Gastroesophageal sphincter (tissue), 4 donors: ENCODE measurements at regions not wholly inside any gene's neighbourhood (a gene's known extent, or its start where the extent isn't known, plus 50 kb on each side); places are given as distances from the start of the nearest gene placed in this dataset.
"Not testable (repeated sequence)": the region's sequence is repeated elsewhere in the genome, so short reads cannot be mapped to it uniquely, and the experiment has no call there.

Experiments used
- ATAC-seq: fragments of 150-250 bp; one replicate; pipeline ENCODE4 v1.9.1; 2016; ENCODE audit warnings: mild to moderate bottlenecking, moderate library complexity
- H3K27ac ChIP-seq, 4 donors: fragments of 200-600 bp; sonication (generic) in 3 of 4; 1 replicate in 3 of 4; 2 replicates in 1 of 4; pipeline ENCODE4 v1.5.1; 2016 to 2019
- H3K27me3 ChIP-seq: fragments of 200-600 bp; sonication (generic); one replicate; pipeline ENCODE4 v1.5.1; 2019
- H3K36me3 ChIP-seq, 2 donors: fragments of 200-600 bp; sonication (generic); one replicate each; pipeline ENCODE4 v1.5.1; 2019; ENCODE audit warnings: control low read depth in 1 of 2
- H3K4me1 ChIP-seq, 3 donors: fragments of 200-600 bp; sonication (generic); 1 replicate in 2 of 3; 2 replicates in 1 of 3; pipeline ENCODE4 v1.5.1; 2016 to 2019; ENCODE audit warnings: control low read depth in 2 of 3
- H3K4me3 ChIP-seq, 2 donors: fragments of 200-600 bp; sonication (generic); one replicate each; pipeline ENCODE4 v1.5.1; 2019; ENCODE audit warnings: mild to moderate bottlenecking in 1 of 2, moderate library complexity in 1 of 2
- H3K9me3 ChIP-seq, 3 donors: fragments of 200-600 bp; sonication (generic); one replicate each; pipeline ENCODE4 v1.5.1; 2017 to 2019; ENCODE audit warnings: control low read depth in 2 of 3
- CTCF ChIP-seq, 4 experiments: fragments of 200-600 bp in 2 of 4; fragments of 450-650 bp in 2 of 4; sonication (generic) in 1 of 4; IDR thresholded peaks; one replicate each; pipeline ENCODE4 v1.5.1; 2017 to 2019; ENCODE audit warnings: antibody characterized with exemption in 4 of 4, mild to moderate bottlenecking in 2 of 4, moderate library complexity in 2 of 4
- EP300 ChIP-seq: sonication (generic); formaldehyde crosslinking; IDR thresholded peaks from one replicate; pipeline ENCODE4 v1.6.1; 2017; ENCODE audit warnings: antibody characterized with exemption, mild to moderate bottlenecking
- POLR2A ChIP-seq, 2 donors: fragments of 450-650 bp; IDR thresholded peaks; one replicate each; pipeline ENCODE4 v1.6.1; 2017; ENCODE audit warnings: antibody characterized with exemption in 2 of 2, mild to moderate bottlenecking in 2 of 2, moderate library complexity in 1 of 2
- POLR2AphosphoS5 ChIP-seq: sonication (generic); formaldehyde crosslinking; IDR thresholded peaks from one replicate; pipeline ENCODE4 v1.6.1; 2017; ENCODE audit warnings: antibody characterized with exemption
- WGBS, 2 donors: methylation state at CpG; one replicate each; pipeline ENCODE4 v1.1.5; 2018; ENCODE audit warnings: low coverage in 1 of 2; 5-methylcytosine and 5-hydroxymethylcytosine counted together

GRCh38 chr9:103203172-103203571 lies 208.0 kb downstream of the CYLC2 start:
- H3K4me3 ChIP-seq = no peak overlapping the region
- whole genome bisulfite sequencing, 2 donors = 72 to 85% methylated on average over 2 of the region's 2 CpGs
- H3K4me1 ChIP-seq = peaks cover 0 to 3% (median 0%) of the 10 kb centered on the region in 3 donors
- no peaks in the 10 kb centered on the region for H3K36me3 ChIP-seq
- TF ChIP-seq POLR2A (IDR thresholded peaks at IDR 0.05) (no peak), EP300 (no peak), POLR2AphosphoS5 (no peak), CTCF (IDR thresholded peaks at IDR 0.05) (no peak)
- no peaks in the 10 kb centered on the region for H3K9me3 ChIP-seq
- no peak overlapping the region for H3K27ac ChIP-seq
- H3K27me3 ChIP-seq = no peaks in the 10 kb centered on the region
- ATAC-seq = no peak

- H3K4me3 ChIP-seq, ATAC-seq, H3K36me3 ChIP-seq, H3K27ac ChIP-seq, H3K27me3 ChIP-seq, H3K4me1 ChIP-seq: not testable (repeated sequence)
- 55 to 82% methylated on average over 2 to 4 of the region's 8 CpGs for WGBS, 2 donors
- H3K9me3 ChIP-seq = peaks cover 0 to 18% (median 0%) of the 10 kb centered on the region in 3 donors
Measured at GRCh38 chr9:103205881-103206585, 210.9 kb downstream of the CYLC2 start.

- no peak overlapping the region for H3K4me3 ChIP-seq
- WGBS, 2 donors = 65 to 90% methylated on average over 3 of the region's 3 CpGs
- TF ChIP-seq POLR2A (IDR thresholded peaks at IDR 0.05) (no peak), POLR2AphosphoS5 (no peak), EP300 (no peak), CTCF (IDR thresholded peaks at IDR 0.05) (no peak)
- no peaks in the 10 kb centered on the region for H3K27me3 ChIP-seq
- ATAC-seq = no peak
- no peaks in the 10 kb centered on the region for H3K4me1 ChIP-seq
- H3K9me3 ChIP-seq = peaks cover 0 to 25% (median 0%) of the 10 kb centered on the region in 3 donors
- H3K27ac ChIP-seq = no peak overlapping the region
- no peaks in the 10 kb centered on the region for H3K36me3 ChIP-seq
Measured at GRCh38 chr9:103210607-103211006, 215.5 kb downstream of the CYLC2 start.

- Histone ChIP-seq H3K4me3 (no peak overlapping the region), H3K9me3 (peaks cover 0 to 15% (median 0%) of the 10 kb centered on the region in 3 donors), H3K27ac (no peak overlapping the region), H3K36me3 (no peaks in the 10 kb centered on the region), H3K4me1 (no peaks in the 10 kb centered on the region), H3K27me3 (no peaks in the 10 kb centered on the region)
- WGBS, 2 donors = 75 to 78% methylated on average over 1 of the region's 1 CpG
- TF ChIP-seq POLR2AphosphoS5 (no peak), CTCF (IDR thresholded peaks at IDR 0.05) (no peak), POLR2A (IDR thresholded peaks at IDR 0.05) (no peak), EP300 (no peak)
- no peak for ATAC-seq
Measured at GRCh38 chr9:103215197-103215596, 220.1 kb downstream of the CYLC2 start.

GRCh38 chr9:103225702-103226646 lies 230.8 kb downstream of the CYLC2 start:
- TF ChIP-seq POLR2A (IDR thresholded peaks at IDR 0.05) (no peak), POLR2AphosphoS5 (no peak), CTCF (IDR thresholded peaks at IDR 0.05) (no peak), EP300 (no peak)
- Histone ChIP-seq H3K27ac (no peak overlapping the region), H3K27me3 (no peaks in the 10 kb centered on the region), H3K4me3 (no peak overlapping the region), H3K4me1 (no peaks in the 10 kb centered on the region), H3K36me3 (no peaks in the 10 kb centered on the region), H3K9me3 (no peaks in the 10 kb centered on the region)
- 37 to 43% methylated on average over 4 of the region's 4 CpGs for WGBS, 2 donors
- no peak for ATAC-seq
